HG03175 (cell line): ENCODE measurements at regions not wholly inside any gene's neighbourhood (a gene's known extent, or its start where the extent isn't known, plus 50 kb on each side); places are given as distances from the start of the nearest gene placed in this dataset.

ENCODE experiments used
- ATAC-seq: cut with Tn5 transposase; IDR thresholded peaks from one replicate; pipeline ENCODE4 v1.9.1; 2021; ENCODE audit warnings: mild to moderate bottlenecking, moderate library complexity; ENCODE audit not compliant: unreplicated experiment

GRCh38 chr12:76259660-76260389 is 88.4 kb downstream of the BBS10 start:
- ATAC-seq, result no peak

GRCh38 chr12:76259106-76259505 is 89.1 kb downstream of the BBS10 start:
- no peak for ATAC-seq

GRCh38 chr12:76256904-76257303 is 91.3 kb downstream of the BBS10 start:
- no peak for ATAC-seq

- no peak for ATAC-seq
These were observed 91.9 kb downstream of the BBS10 start for GRCh38 chr12:76256321-76256720.

- ATAC-seq, result no peak
These were observed 92.5 kb downstream of the BBS10 start for GRCh38 chr12:76255692-76256091.

- no peak for ATAC-seq
These were observed 92.9 kb downstream of the BBS10 start for GRCh38 chr12:76255281-76255680.

GRCh38 chr12:76252031-76252430 is 96.2 kb downstream of the BBS10 start:
- ATAC-seq, result no peak

- ATAC-seq, result no peak
These were observed 98.0 kb downstream of the BBS10 start for GRCh38 chr12:76250256-76250655.

- no peak for ATAC-seq
These were observed 98.7 kb downstream of the BBS10 start for GRCh38 chr12:76249501-76249900.

- ATAC-seq, result no peak
These were observed 100.2 kb downstream of the BBS10 start for GRCh38 chr12:76247992-76248391.

- no peak for ATAC-seq
These were observed 101.1 kb downstream of the BBS10 start for GRCh38 chr12:76247026-76247646.

GRCh38 chr12:76246611-76247010 is 101.6 kb downstream of the BBS10 start:
- no peak for ATAC-seq

GRCh38 chr12:76244300-76244699 is 103.9 kb downstream of the BBS10 start:
- no peak for ATAC-seq

GRCh38 chr12:76242813-76243550 is 105.2 kb downstream of the BBS10 start:
- ATAC-seq, result no peak

- no peak for ATAC-seq
These were observed 106.8 kb downstream of the BBS10 start for GRCh38 chr12:76241371-76241770.

- no peak for ATAC-seq
These were observed 107.9 kb downstream of the BBS10 start for GRCh38 chr12:76240281-76240680.

- no peak for ATAC-seq
These were observed 109.5 kb downstream of the BBS10 start for GRCh38 chr12:76238688-76239087.

- no peak for ATAC-seq
These were observed 111.0 kb downstream of the BBS10 start for GRCh38 chr12:76237086-76237701.

GRCh38 chr12:76236640-76237039 is 111.6 kb downstream of the BBS10 start:
- ATAC-seq, result no peak

- no peak for ATAC-seq
These were observed 113.5 kb downstream of the BBS10 start for GRCh38 chr12:76234741-76235140.

- no peak for ATAC-seq
These were observed 116.2 kb downstream of the BBS10 start for GRCh38 chr12:76232013-76232412.

GRCh38 chr12:76226956-76227355 is 121.3 kb downstream of the BBS10 start:
- ATAC-seq, result no peak
